ENCODE measurements at regions not wholly inside any gene's neighbourhood (a gene's known extent, or its start where the extent isn't known, plus 50 kb on each side); places are given as distances from the start of the nearest gene placed in this dataset.
A peak's percentile ranks its signal among the peaks of the same experiment; 100 is the strongest.

DNA sequence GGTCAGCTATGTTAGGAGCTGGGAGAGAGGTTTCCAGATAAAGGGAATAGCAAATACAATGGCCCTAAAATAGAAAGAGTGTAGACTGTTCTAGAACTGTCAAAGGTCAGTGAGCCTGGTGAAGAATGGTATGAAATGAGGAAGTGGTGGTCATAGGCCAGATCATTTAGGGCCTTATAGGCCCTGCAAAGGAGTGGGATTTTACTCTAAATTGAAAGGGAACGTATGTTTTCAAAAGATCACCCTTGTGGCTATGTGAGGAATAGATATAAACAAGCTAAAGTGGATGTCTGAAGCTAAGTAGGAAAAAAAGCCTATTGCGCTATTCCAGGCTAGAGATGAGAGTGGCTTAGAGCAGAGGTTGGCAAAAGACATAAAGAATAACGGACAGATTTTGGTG is 70.7 kb upstream of the TDRD3 start:
- no peak for TF ChIP-seq EZH2 (IDR thresholded peaks at IDR 0.05; ENCODE audit: low read depth)
- TF ChIP-seq, protein P1, sequence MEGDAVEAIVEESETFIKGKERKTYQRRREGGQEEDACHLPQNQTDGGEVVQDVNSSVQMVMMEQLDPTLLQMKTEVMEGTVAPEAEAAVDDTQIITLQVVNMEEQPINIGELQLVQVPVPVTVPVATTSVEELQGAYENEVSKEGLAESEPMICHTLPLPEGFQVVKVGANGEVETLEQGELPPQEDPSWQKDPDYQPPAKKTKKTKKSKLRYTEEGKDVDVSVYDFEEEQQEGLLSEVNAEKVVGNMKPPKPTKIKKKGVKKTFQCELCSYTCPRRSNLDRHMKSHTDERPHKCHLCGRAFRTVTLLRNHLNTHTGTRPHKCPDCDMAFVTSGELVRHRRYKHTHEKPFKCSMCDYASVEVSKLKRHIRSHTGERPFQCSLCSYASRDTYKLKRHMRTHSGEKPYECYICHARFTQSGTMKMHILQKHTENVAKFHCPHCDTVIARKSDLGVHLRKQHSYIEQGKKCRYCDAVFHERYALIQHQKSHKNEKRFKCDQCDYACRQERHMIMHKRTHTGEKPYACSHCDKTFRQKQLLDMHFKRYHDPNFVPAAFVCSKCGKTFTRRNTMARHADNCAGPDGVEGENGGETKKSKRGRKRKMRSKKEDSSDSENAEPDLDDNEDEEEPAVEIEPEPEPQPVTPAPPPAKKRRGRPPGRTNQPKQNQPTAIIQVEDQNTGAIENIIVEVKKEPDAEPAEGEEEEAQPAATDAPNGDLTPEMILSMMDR (conservative IDR thresholded peaks at IDR 0.05): no peak
- no peak for DNase-seq
- Histone ChIP-seq H3F3A (ENCODE audit: insufficient read depth, low read depth) (no peaks in the 10 kb centered on the region), H3K4me1 (replicated peaks; ENCODE audit: insufficient read depth) (no peaks in the 10 kb centered on the region), H3K9me2 (ENCODE audit: insufficient read depth) (no peaks in the 10 kb centered on the region), H3K4me3 (no peak overlapping the region), H4K20me1 (ENCODE audit: insufficient read depth) (no peaks in the 10 kb centered on the region), H2AFZ (no peak overlapping the region), H3K27ac (no peak overlapping the region), H3K4me2 (no peak overlapping the region), H3K9me3 (ENCODE audit: insufficient read depth, low read depth) (no peaks in the 10 kb centered on the region), H3K79me2 (ENCODE audit: low read depth) (no peaks in the 10 kb centered on the region), H3K27me3 (ENCODE audit: insufficient read depth, low read depth) (no peaks in the 10 kb centered on the region), H3K36me3 (ENCODE audit: low read depth) (no peaks in the 10 kb centered on the region)
- CTCF ChIA-PET: no interaction called here
- intact Hi-C loops (cut with micrococcal nuclease; ENCODE audit: unreplicated experiment): no loop called here
- BruUV-seq (replicated peaks): no TSS peak
- POLR2A ChIA-PET (ENCODE audit: unreplicated experiment): no interaction called here

DNA sequence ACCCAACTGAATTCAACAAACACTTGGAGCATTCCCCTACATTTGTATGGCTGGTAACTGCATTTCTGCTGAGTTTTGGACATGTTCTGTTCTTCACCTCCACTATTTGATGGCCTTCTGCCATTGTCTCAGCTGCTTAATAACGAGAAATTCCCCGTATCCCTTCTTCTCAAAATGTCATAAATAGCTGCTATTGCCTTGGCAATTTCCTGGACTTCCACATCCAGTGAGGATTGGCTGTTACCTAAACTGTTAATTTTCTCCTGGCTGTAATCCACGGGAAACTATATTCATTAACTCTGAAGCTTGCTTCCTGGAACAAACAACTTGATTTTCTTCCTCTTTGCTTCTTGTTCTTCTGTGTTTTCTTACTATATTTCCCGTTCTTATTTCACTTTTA is 69.5 kb upstream of the TDRD3 start:
- Histone ChIP-seq H3F3A (ENCODE audit: insufficient read depth, low read depth) (no peaks in the 10 kb centered on the region), H3K4me1 (replicated peaks; ENCODE audit: insufficient read depth) (no peaks in the 10 kb centered on the region), H3K27me3 (ENCODE audit: insufficient read depth, low read depth) (no peaks in the 10 kb centered on the region), H3K9me3 (ENCODE audit: insufficient read depth, low read depth) (no peaks in the 10 kb centered on the region), H3K9me2 (ENCODE audit: insufficient read depth) (no peaks in the 10 kb centered on the region), H4K20me1 (ENCODE audit: insufficient read depth) (no peaks in the 10 kb centered on the region), H3K4me3 (no peak overlapping the region), H3K4me2 (no peak overlapping the region), H3K27ac (no peak overlapping the region), H3K36me3 (ENCODE audit: low read depth) (no peaks in the 10 kb centered on the region), H3K79me2 (ENCODE audit: low read depth) (no peaks in the 10 kb centered on the region), H2AFZ (peak overlapping the region; percentile 17; the same call in 1 of the 2 replicates)
- DNase-seq: no peak
- POLR2A ChIA-PET (ENCODE audit: unreplicated experiment): no interaction called here
- TF ChIP-seq, protein P1 (conservative IDR thresholded peaks at IDR 0.05): no peak
- TF ChIP-seq EZH2 (IDR thresholded peaks at IDR 0.05; ENCODE audit: low read depth): no peak
- BruUV-seq (replicated peaks): no TSS peak
- intact Hi-C loops (cut with micrococcal nuclease; ENCODE audit: unreplicated experiment): no loop called here
- CTCF ChIA-PET: no interaction called here

GRCh38 chr13:60328073-60328472 is 68.9 kb upstream of the TDRD3 start:
- Histone ChIP-seq H3K9me3 (ENCODE audit: insufficient read depth, low read depth) (no peaks in the 10 kb centered on the region), H3K9me2 (ENCODE audit: insufficient read depth) (no peaks in the 10 kb centered on the region), H3K27ac (no peak overlapping the region), H2AFZ (peak overlapping the region; percentile 17; the same call in 1 of the 2 replicates), H4K20me1 (ENCODE audit: insufficient read depth) (no peaks in the 10 kb centered on the region), H3K4me1 (replicated peaks; ENCODE audit: insufficient read depth) (no peaks in the 10 kb centered on the region), H3K4me2 (no peak overlapping the region), H3K4me3 (no peak overlapping the region), H3K79me2 (ENCODE audit: low read depth) (no peaks in the 10 kb centered on the region), H3F3A (ENCODE audit: insufficient read depth, low read depth) (no peaks in the 10 kb centered on the region), H3K27me3 (ENCODE audit: insufficient read depth, low read depth) (no peaks in the 10 kb centered on the region), H3K36me3 (ENCODE audit: low read depth) (no peaks in the 10 kb centered on the region)
- ChIA-PET CTCF (no interaction called here), POLR2A (ENCODE audit: unreplicated experiment) (no interaction called here)
- intact Hi-C loops (cut with micrococcal nuclease; ENCODE audit: unreplicated experiment): no loop called here
- BruUV-seq (replicated peaks): no TSS peak
- no peak for DNase-seq
- TF ChIP-seq EZH2 (IDR thresholded peaks at IDR 0.05; ENCODE audit: low read depth): no peak
- TF ChIP-seq, protein P1 (conservative IDR thresholded peaks at IDR 0.05): no peak

All from PC-9 (cell line).